ENCODE measurements at regions not wholly inside any gene's neighbourhood (a gene's known extent, or its start where the extent isn't known, plus 50 kb on each side); places are given as distances from the start of the nearest gene placed in this dataset.
A peak's percentile ranks its signal among the peaks of the same experiment; 100 is the strongest.

GRCh38 chr13:30151388-30151787, 156.0 kb downstream of the KATNAL1 start:
- Histone ChIP-seq H3K36me3 (no peaks in the 10 kb centered on the region), H3K27ac (no peak overlapping the region), H3K9me3 (no peaks in the 10 kb centered on the region), H3K4me3 (no peak overlapping the region), H3K4me1 (peaks cover 7% of the 10 kb centered on the region), H3K27me3 (ENCODE audit: low read depth) (peaks cover 4% of the 10 kb centered on the region)
- intact Hi-C loops (cut with DNase I): no loop called here
- no peak for TF ChIP-seq CTCF (IDR thresholded peaks at IDR 0.05)
- ATAC-seq (no peak), DNase-seq (no peak)

- Histone ChIP-seq H3K9me3 (peaks cover 3% of the 10 kb centered on the region), H3K27me3 (ENCODE audit: low read depth) (peaks cover 4% of the 10 kb centered on the region), H3K36me3 (no peaks in the 10 kb centered on the region), H3K4me1 (peaks cover 7% of the 10 kb centered on the region), H3K27ac (no peak overlapping the region), H3K4me3 (no peak overlapping the region)
- no peak for TF ChIP-seq CTCF (IDR thresholded peaks at IDR 0.05)
- ATAC-seq (no peak), DNase-seq (no peak)
- intact Hi-C loops (cut with DNase I): no loop called here
Measured at GRCh38 chr13:30149248-30149647, 158.1 kb downstream of the KATNAL1 start.

- DNase-seq (no peak), ATAC-seq (no peak)
- Histone ChIP-seq H3K36me3 (no peaks in the 10 kb centered on the region), H3K27me3 (ENCODE audit: low read depth) (peaks cover 2% of the 10 kb centered on the region), H3K9me3 (peaks cover 7% of the 10 kb centered on the region), H3K4me3 (no peak overlapping the region), H3K27ac (peak overlapping the region; percentile 49), H3K4me1 (peaks cover 7% of the 10 kb centered on the region)
- no peak for TF ChIP-seq CTCF (IDR thresholded peaks at IDR 0.05)
- intact Hi-C loops (cut with DNase I): no loop called here
Measured at GRCh38 chr13:30148786-30149185, 158.6 kb downstream of the KATNAL1 start.

GRCh38 chr13:30148171-30148754, 159.1 kb downstream of the KATNAL1 start:
- no peak for TF ChIP-seq CTCF (IDR thresholded peaks at IDR 0.05)
- Histone ChIP-seq H3K9me3 (peaks cover 8% of the 10 kb centered on the region), H3K27me3 (ENCODE audit: low read depth) (no peaks in the 10 kb centered on the region), H3K4me3 (no peak overlapping the region), H3K4me1 (peaks cover 9% of the 10 kb centered on the region), H3K27ac (peak overlapping the region; percentile 49), H3K36me3 (no peaks in the 10 kb centered on the region)
- DNase-seq (no peak), ATAC-seq (peak; percentile 49 to 57)
- intact Hi-C loops (cut with DNase I): no loop called here

GRCh38 chr13:30147421-30147820, 159.9 kb downstream of the KATNAL1 start:
- ATAC-seq: no peak
- DNase-seq: no peak
- Histone ChIP-seq H3K36me3 (no peaks in the 10 kb centered on the region), H3K9me3 (peaks cover 8% of the 10 kb centered on the region), H3K27me3 (ENCODE audit: low read depth) (no peaks in the 10 kb centered on the region), H3K27ac (peak overlapping the region; percentile 31), H3K4me3 (no peak overlapping the region), H3K4me1 (peaks cover 17% of the 10 kb centered on the region)
- no peak for TF ChIP-seq CTCF (IDR thresholded peaks at IDR 0.05)
- intact Hi-C loops (cut with DNase I): no loop called here

Data from lower lobe of right lung (tissue), 2 donors.